Suppressor macrophage treated with lipopolysaccharide for 4 hours (primary cell): ENCODE measurements at regions not wholly inside any gene's neighbourhood (a gene's known extent, or its start where the extent isn't known, plus 50 kb on each side); places are given as distances from the start of the nearest gene placed in this dataset.

Experiments
- DNase-seq: peaks from one replicate; pipeline ENCODE4 v3.0.0-alpha.2; 2020

DNA sequence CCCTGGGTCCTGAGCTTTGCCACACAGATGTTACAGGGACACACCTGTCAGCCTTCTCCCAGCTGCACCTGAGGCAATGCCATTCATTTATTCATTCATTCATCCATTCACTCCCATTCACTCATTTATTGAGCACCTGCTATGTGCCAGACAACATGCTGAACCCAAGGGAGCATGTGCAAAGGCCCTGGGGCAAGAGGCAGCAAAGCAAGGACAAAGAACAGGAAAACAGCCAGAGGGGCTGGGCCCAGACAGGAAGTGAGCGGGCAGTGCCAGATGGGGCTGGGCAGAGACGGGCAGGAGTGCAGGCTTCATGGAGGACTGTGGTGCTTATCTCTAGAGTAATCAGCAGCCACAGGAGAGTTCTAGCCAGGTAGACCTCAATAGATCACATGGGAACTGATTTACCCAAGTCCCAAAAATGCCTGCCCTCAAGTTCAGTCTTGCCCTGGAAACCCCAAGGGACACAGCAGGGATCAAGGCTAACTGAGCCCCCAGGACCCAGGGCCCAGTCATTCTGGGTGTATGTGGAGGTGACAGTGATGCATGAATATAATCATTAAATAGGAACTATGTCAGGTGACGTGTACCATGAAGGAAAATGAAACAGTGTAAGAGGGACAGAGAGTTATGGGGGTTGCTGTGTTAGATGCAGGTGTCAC is 530.3 kb downstream of the MATN1 start:
- DNase-seq: no peak

DNA sequence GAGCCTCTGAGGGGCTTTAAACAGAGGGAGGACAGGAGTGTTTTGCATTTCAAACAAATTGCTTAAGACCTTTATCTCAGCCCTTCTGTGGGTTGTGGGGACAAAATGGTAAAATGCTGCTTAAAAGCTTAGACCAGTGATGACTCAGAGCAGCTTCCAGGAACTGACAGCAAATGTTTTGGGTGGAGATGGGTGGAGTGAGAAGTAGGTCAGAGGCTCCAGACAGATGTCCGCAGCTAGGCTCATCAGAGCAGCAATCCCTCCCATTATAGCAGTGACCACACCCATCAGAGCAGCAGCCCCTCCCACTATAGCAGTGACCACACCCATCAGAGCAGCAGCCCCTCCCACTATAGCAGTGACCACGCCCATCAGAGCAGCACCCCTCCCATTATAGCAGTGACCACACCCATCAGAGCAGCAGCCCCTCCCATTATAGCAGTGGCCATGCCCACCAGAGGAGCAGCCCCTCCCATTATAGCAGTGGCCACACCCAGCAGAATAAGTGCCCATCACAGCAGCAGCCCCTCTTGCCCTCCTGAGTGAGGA is 532.2 kb downstream of the MATN1 start:
- DNase-seq: peak; percentile 72

DNA sequence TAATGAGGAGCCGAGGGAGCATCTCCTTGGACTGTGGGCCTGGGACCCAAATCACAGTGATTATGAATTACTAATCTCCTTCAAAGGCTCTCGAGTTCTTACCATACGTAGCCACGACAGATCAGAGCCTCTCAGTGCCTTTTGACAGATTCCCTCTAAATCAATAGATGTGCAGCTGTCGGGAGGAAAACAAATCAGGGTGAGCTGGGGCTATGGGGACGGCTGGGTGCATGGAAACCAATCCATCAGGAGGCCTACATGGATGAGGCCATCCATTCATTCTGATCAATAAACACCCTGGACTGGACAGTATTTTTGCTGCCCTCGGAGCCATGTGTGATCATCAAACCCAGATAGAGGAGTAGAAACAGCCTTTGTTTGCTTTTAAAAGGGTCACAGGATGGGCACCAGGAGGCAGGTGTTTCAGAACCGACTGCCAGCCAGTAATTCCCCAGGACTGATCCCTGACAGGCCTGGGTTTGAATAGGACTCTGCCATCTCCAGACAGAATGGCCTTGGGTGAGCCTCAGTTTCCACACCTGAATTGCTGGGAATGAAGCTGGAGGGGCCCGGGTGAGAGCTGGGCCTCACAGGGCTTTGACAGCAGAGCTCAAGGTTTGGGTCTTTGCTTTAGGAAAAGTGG is 532.8 kb downstream of the MATN1 start:
- DNase-seq: no peak

- no peak for DNase-seq
Measured at GRCh38 chr1:30189818-30190500, 533.4 kb downstream of the MATN1 start.

- no peak for DNase-seq
Measured at GRCh38 chr1:30188999-30189398, 534.4 kb downstream of the MATN1 start.

DNA sequence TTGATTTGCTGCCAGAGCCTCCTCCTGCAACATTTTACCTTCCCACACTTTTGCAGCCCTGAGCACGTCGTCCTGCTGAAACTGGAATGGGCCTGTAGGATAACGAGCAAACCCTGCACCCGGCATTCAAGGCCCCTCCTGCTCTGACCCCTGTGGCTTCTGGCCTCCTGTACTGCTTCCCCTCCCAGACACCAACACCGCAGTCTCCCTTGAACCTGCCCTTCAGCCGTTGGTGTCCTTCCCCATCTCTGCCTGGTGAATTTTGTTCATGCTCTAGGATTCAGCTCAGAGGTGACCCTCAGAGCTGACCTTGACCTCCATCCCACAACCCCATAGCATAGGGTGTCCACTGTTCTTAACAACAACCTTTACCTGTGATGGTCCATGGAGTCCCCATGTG is 535.1 kb downstream of the MATN1 start:
- DNase-seq: no peak

DNA sequence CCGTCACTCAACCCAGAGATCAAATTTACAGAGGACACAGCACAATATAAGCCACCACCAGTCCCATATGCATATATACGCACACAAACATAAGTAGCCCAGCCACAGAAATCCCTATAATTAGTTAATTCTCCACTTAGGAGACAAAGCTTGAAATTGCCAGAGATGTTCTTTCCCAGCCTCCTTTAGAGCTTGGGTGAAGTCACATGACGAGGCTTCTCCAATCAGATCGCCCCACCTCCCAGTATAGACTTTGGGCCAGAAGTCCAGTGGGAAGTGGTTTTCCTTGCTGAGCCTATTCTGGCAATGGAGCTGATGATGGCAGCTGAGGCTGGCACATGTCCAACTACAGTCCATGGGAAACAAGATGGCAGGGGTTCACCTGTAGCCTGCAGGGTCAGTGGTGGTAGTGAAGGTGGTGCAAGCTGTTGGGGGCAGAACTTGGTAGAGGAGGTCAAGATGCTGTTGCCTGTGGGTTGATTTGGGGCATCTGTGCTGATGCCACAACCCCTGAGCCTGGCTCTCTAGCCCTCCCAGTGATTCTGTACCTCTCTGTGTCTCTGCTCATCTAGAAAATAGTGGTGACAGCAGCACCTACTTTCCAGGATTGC is 535.9 kb downstream of the MATN1 start:
- no peak for DNase-seq

DNA sequence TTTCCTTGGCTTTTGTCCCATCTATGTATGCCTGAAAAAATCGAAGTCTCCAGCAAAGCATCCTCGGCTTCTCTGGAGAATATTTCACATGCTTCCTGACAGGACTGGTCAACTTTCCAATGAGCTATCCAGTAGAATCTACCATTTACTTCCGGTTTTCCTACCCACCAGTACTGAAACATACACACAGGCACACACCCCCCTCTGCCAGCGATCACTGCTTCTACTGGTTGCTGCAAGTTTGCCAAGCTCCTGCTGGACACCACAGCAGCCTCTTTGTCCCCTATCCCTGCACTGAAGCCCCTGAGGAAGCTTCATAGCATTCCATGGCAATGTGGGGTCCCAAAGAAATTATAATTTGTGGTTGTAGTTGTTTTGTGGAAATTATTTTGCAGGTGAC is 536.8 kb downstream of the MATN1 start:
- no peak for DNase-seq

- no peak for DNase-seq
Measured at GRCh38 chr1:30185809-30186208, 537.6 kb downstream of the MATN1 start.

DNA sequence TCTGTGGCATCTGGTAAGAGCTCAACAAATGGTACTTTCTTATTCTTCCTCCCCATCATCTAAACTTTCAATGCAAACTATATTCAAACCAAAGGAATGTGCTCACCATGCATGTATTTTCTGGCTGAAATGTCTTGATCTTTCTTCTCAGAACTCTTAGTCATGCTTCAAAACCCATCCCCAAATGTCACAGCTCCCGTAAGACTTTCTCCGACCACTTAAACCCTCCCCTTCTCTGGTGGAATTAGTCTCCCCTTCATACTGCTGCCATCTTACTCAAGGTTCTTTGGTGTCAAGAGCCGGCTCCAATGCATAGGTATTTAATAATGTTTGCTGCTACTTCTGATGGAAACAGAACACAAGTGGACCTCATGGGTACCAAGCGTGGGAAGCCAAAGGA is 538.1 kb downstream of the MATN1 start:
- DNase-seq: no peak

DNA sequence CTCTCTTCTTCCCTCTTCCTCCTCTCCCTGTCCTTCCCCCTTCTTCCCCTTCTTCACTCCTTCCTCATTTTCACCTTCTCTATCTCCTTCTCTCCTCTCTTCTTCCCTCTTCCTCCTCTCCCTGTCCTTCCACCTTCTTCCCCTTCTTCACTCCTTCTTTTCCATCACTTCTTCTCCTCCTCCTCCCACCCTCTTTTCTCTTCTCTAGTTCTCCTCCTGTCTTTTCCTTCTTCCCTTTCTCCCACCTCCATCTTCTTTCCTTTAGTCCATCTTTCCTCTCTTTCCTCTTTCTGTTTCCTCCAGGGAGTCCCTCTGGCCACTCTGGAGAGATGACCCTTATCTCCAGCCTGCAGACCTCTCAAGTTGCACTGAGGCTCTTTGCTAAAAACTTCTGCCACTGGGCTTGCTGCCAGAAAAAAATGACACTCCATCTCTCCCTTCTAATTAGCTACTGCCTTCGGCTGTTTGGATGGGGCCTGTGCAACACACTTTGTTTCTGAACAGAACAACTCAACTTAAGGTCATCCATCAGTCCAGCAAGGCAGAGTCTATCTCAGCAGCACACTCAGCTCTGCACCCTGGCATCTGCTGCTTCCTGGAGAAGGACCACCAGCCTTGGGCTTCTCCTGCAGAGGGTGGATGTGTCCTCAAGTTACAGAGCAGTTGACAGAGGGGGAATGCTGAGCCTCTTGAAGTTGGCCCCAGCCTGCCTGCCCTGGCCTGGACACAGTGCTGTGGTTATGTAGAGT is 538.8 kb downstream of the MATN1 start:
- DNase-seq: no peak

DNA sequence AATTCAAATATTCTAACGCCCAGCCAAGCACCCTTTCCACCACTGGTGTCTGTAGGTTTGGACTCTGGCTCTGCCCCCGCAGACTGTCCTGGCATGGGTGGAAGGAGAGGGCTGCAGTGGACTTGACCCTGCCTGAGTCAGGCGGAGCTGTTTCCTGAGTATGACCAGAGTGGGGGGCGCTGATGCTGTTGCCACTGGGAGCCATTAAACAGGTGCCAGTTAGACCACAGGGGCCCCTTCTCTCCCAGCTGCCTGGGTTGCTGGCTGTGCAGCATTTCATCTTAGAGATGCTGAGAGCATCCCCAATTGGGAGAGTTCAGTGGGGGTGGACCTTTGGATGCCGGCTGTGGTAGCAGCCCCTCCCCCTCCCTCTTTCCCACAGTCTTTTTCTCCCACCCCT is 539.5 kb downstream of the MATN1 start:
- no peak for DNase-seq

DNA sequence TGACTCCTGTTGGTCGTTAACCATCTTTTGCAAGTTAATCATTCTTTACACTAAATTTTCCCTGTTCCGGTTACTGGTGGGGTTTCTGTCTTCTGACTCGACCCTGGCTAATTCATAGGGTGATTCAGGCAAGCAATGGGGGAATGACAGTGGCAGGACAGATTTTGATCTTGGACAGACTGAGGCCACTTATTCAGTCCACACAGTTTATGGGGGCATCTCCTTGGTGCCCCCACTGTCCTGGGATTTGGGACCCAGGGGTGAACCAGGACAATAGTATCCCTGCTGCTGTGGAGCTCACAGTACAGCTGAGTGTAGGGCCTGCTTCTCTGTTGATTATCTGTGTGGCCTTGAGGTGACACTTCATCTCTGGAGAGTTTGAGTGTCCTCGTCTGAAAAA is 540.4 kb downstream of the MATN1 start:
- DNase-seq: no peak

DNA sequence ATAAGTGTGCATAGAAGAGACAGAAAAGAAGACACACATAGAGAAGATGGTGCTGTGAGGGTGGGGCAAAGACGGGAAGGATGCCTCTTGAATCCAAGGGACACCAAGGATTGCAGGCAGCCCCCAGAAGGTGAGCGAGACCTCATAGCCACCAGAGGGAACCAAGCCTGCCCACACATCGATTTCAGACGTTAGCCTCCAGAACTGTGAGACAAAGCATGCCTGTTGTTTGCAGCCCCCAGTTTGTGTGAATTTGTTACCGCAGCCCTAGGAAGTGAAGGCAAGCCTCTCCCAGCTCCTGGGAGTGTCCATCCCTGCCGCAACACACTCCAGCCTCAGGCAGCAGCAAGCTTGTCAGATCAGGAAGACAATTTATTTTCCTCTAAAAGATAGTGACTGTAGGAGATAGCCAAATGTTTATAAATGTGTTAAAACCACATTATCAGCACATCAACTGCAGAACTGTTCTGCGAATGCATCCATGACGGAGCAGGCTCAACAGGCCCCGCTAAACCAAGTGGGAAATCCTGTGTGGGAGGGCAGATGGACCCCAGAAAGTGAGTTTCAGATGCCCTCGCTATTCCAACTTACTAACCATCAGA is 543.3 kb downstream of the MATN1 start:
- DNase-seq: no peak

- no peak for DNase-seq
Measured at GRCh38 chr1:30176477-30176876, 546.9 kb downstream of the MATN1 start.

GRCh38 chr1:30174499-30174898 is 548.9 kb downstream of the MATN1 start:
- no peak for DNase-seq

GRCh38 chr1:30173560-30173959 is 549.8 kb downstream of the MATN1 start:
- no peak for DNase-seq

DNA sequence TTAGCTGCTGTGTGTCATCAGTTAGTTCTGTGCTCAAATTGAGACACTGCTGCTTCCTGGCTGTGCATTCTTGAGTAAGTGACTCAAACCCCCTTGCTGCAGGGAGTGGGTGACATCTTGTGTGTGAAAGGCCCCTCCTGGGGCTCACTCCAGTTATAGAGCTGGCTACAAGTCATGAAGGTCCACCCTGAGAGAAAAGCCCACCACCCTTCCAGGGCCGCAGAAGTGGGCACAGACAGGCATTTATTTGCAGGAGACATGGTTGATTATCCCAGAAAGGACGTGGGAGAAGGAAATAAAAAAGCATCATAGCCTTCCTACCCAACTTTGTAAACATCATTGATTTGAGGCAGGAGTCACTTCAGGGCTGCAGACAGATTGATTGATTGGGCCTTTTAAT is 550.6 kb downstream of the MATN1 start:
- DNase-seq: no peak

DNA sequence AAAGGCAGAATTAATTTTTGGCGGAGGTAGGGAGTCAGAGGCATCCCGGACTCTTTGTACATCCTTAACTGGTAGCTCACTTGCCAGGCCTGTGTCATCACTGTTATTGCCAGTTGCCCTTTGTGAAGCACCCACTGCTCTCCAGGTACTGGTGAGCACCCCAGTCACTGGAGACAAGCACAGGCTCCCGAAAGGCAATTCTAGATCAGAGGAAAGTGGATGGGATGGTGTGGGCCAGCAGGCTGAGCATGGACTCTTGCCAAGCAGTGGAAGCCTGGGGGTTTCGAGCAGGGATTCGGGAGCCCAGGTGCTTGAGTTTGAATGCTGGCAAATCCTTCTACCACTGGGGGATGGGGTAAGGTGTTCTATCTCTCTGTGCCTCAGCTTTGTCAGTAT is 551.1 kb downstream of the MATN1 start:
- no peak for DNase-seq

GRCh38 chr1:30171537-30172298 is 551.7 kb downstream of the MATN1 start:
- no peak for DNase-seq

GRCh38 chr1:30169269-30169668 is 554.1 kb downstream of the MATN1 start:
- DNase-seq: no peak

DNA sequence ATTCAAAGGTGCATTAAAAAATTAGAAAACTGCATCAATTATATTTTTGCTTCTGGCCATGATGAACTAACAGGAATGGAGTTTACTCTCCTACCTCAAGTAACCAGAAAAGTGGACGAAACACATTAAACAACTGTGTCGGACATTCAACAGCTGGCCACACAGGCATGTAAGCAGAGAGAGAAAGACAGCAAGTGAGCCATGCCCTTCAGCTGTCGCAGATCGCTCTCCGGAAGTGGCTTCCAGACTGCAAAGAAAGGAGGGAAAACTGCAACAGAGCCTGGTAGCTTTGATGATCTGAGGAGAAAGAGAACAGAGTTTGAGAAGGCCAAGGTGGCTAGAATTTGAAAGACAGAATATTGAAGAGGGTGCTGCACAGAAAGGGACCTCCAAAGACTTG is 557.2 kb downstream of the MATN1 start:
- no peak for DNase-seq
